IPS-20b (cell line): ENCODE measurements at regions not wholly inside any gene's neighbourhood (a gene's known extent, or its start where the extent isn't known, plus 50 kb on each side); places are given as distances from the start of the nearest gene placed in this dataset.

Source experiments
- H3K27ac ChIP-seq: one replicate; pipeline ENCODE4 v1.5.1; 2013; ENCODE audit warnings: low read length
- H3K27me3 ChIP-seq: 2 replicates; pipeline ENCODE4 v1.6.1; 2013; ENCODE audit warnings: mild to moderate bottlenecking, low read length, inconsistent platforms; ENCODE audit not compliant: insufficient read depth
- H3K36me3 ChIP-seq: 2 replicates; pipeline ENCODE4 v1.6.1; 2013; ENCODE audit warnings: low read depth, mild to moderate bottlenecking, inconsistent platforms, low read length, moderate library complexity; ENCODE audit not compliant: insufficient read depth
- H3K4me1 ChIP-seq: 2 replicates; pipeline ENCODE4 v1.6.1; 2013; ENCODE audit warnings: mild to moderate bottlenecking, control low read depth, inconsistent platforms, low read length, moderate library complexity; ENCODE audit not compliant: insufficient read depth
- H3K4me3 ChIP-seq: 2 replicates; pipeline ENCODE4 v1.5.1; 2013; ENCODE audit warnings: mild to moderate bottlenecking, low read length, inconsistent platforms
- H3K9ac ChIP-seq: 2 replicates; pipeline ENCODE4 v1.6.1; 2013; ENCODE audit warnings: low read depth, mild to moderate bottlenecking, inconsistent platforms, low read length, moderate library complexity
- H3K9me3 ChIP-seq: 2 replicates; pipeline ENCODE4 v1.6.1; 2013; ENCODE audit warnings: mild to moderate bottlenecking, low read depth, low read length, inconsistent platforms; ENCODE audit not compliant: insufficient read depth

DNA sequence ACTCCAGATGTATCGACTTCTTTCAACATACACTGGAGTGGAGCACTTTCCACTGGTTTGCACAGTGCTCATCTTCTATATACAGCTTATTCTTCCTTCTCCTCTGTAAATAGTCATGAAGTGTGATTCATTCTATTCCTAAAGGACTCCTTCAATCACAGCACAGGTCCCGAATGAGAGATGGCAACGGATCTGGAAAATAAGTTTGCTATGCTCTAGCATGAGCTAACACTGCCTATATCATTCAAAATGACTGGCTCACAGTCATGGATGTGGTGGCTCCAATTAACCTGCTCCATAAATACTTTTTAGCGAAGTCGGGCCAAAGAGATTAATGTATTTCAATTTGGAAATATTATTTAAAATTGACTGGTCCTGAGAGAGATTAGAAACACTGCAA is 272.1 kb upstream of the CDH6 start:
- H3K4me1 ChIP-seq: peaks cover 2% of the 10 kb centered on the region; the same call in 1 of the 2 replicates
- no peak overlapping the region for H3K4me3 ChIP-seq
- H3K27ac ChIP-seq: no peak overlapping the region
- no peaks in the 10 kb centered on the region for H3K27me3 ChIP-seq
- no peaks in the 10 kb centered on the region for H3K36me3 ChIP-seq
- no peaks in the 10 kb centered on the region for H3K9me3 ChIP-seq
- no peak overlapping the region for H3K9ac ChIP-seq

DNA sequence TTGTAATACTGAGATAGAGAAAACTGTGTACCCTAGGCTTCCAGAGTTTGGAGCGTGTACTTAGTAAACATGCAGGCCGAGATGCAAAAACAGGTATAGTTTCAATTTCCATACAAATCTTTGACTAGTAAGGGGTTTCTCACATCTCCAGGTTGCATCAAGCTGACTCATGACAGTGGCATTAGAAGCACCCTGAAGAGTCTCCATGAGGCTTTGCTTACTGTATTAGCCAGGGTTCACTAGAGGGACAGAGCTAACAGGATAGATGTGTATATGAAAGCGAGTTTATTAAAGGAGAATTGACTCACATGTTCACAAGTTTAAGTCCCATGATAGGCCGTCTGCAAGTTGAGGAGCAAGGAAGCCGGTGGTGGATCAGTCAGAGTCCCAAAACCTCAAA is 275.3 kb upstream of the CDH6 start:
- Histone ChIP-seq H3K27me3 (no peaks in the 10 kb centered on the region), H3K4me3 (no peak overlapping the region), H3K27ac (no peak overlapping the region), H3K36me3 (no peaks in the 10 kb centered on the region), H3K9me3 (no peaks in the 10 kb centered on the region), H3K9ac (no peak overlapping the region), H3K4me1 (peaks cover 2% of the 10 kb centered on the region; the same call in 1 of the 2 replicates)

GRCh38 chr5:30908356-30908755 is 285.1 kb upstream of the CDH6 start:
- Histone ChIP-seq H3K9me3 (peaks cover 4% of the 10 kb centered on the region; the same call in 1 of the 2 replicates), H3K9ac (no peak overlapping the region), H3K4me1 (no peaks in the 10 kb centered on the region)

GRCh38 chr5:30900367-30900766 is 293.1 kb upstream of the CDH6 start:
- Histone ChIP-seq H3K4me1 (no peaks in the 10 kb centered on the region), H3K4me3 (no peak overlapping the region), H3K9ac (no peak overlapping the region), H3K27ac (no peak overlapping the region), H3K36me3 (no peaks in the 10 kb centered on the region), H3K9me3 (no peaks in the 10 kb centered on the region), H3K27me3 (no peaks in the 10 kb centered on the region)

More at GRCh38 chr5:30908356-30908755, 285.1 kb upstream of the CDH6 start:
- H3K36me3 ChIP-seq: no peaks in the 10 kb centered on the region
- no peaks in the 10 kb centered on the region for H3K27me3 ChIP-seq
- no peak overlapping the region for H3K27ac ChIP-seq
- H3K4me3 ChIP-seq: no peak overlapping the region

DNA sequence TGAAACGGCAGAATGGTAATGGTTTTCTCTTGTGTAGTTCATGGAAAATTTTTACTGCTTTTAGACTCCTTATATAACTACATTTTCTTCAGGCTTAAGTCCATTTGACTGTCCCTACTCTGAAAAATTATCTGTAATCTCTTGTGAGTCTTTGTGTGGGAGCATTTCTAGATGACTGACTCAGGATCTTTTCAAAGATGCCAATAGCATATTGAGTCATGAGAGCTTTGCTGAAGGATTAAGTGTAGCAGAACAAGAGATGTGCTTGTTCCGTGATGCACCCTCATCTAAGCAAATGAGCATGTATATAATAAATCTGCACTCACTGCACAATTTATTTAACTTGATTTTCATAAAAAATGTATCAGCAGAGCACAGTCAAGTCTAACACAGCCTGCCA is 298.7 kb upstream of the CDH6 start:
- Histone ChIP-seq H3K4me3 (no peak overlapping the region), H3K27ac (no peak overlapping the region), H3K4me1 (no peaks in the 10 kb centered on the region), H3K9me3 (no peaks in the 10 kb centered on the region), H3K36me3 (no peaks in the 10 kb centered on the region), H3K27me3 (no peaks in the 10 kb centered on the region), H3K9ac (no peak overlapping the region)

GRCh38 chr5:30891660-30892059 is 301.8 kb upstream of the CDH6 start:
- Histone ChIP-seq H3K4me1 (no peaks in the 10 kb centered on the region), H3K27me3 (no peaks in the 10 kb centered on the region)

GRCh38 chr5:30890377-30890776 is 303.1 kb upstream of the CDH6 start:
- Histone ChIP-seq H3K27ac (no peak overlapping the region), H3K4me3 (no peak overlapping the region), H3K4me1 (no peaks in the 10 kb centered on the region), H3K9ac (no peak overlapping the region), H3K9me3 (no peaks in the 10 kb centered on the region), H3K36me3 (no peaks in the 10 kb centered on the region), H3K27me3 (no peaks in the 10 kb centered on the region)

More at GRCh38 chr5:30891660-30892059, 301.8 kb upstream of the CDH6 start:
- Histone ChIP-seq H3K27ac (no peak overlapping the region), H3K36me3 (no peaks in the 10 kb centered on the region), H3K9me3 (no peaks in the 10 kb centered on the region), H3K4me3 (no peak overlapping the region), H3K9ac (no peak overlapping the region)

- Histone ChIP-seq H3K9ac (no peak overlapping the region), H3K27me3 (no peaks in the 10 kb centered on the region), H3K4me3 (no peak overlapping the region), H3K36me3 (no peaks in the 10 kb centered on the region), H3K4me1 (no peaks in the 10 kb centered on the region), H3K9me3 (no peaks in the 10 kb centered on the region), H3K27ac (no peak overlapping the region)
These were observed 313.0 kb upstream of the CDH6 start for GRCh38 chr5:30880514-30880913.

- Histone ChIP-seq H3K27me3 (no peaks in the 10 kb centered on the region), H3K9me3 (no peaks in the 10 kb centered on the region), H3K4me1 (no peaks in the 10 kb centered on the region), H3K36me3 (no peaks in the 10 kb centered on the region), H3K9ac (no peak overlapping the region), H3K4me3 (no peak overlapping the region), H3K27ac (no peak overlapping the region)
These were observed 313.6 kb upstream of the CDH6 start for GRCh38 chr5:30879887-30880286.

DNA sequence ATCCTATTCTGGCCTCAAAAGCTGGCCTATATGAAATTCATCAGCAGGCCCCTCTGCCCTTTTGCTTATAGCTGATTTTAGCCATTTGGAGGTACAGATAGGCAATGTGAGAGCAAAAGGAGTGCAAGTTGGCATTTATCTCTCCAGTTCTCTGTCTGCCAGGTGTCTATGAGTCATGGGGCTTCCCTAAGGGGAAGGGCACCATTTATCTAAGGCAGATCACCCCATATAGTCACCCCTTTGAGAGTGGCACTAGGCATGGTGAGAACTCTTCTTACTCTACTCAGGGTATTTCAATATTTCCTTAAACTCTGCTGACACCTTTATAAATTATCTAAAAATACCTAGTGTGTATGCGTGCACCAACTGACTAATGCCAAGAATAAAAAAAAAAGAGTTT is 314.7 kb upstream of the CDH6 start:
- Histone ChIP-seq H3K9me3 (no peaks in the 10 kb centered on the region), H3K27ac (no peak overlapping the region), H3K36me3 (no peaks in the 10 kb centered on the region), H3K9ac (no peak overlapping the region), H3K4me1 (no peaks in the 10 kb centered on the region), H3K27me3 (no peaks in the 10 kb centered on the region), H3K4me3 (no peak overlapping the region)

DNA sequence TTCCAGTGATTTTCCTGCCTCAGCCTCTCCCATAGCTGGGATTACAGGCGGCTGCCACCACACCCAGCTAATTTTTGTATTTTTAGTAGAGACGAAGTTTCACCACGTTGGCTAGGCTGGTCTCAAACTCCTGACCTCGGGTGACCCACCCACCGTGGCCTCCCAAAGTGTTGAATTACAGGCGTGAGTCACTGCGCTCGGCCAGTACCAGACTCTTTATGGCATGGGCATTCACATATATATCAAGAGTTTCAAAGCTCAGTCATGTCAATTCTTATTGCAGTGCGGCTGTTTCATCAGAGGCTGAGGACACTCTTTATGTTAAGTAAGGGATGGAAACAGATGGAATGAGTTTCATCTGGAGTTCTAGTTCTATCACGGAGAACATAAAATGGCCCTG is 315.2 kb upstream of the CDH6 start:
- Histone ChIP-seq H3K9me3 (no peaks in the 10 kb centered on the region), H3K27me3 (no peaks in the 10 kb centered on the region), H3K36me3 (no peaks in the 10 kb centered on the region), H3K4me3 (no peak overlapping the region), H3K27ac (no peak overlapping the region), H3K9ac (no peak overlapping the region), H3K4me1 (no peaks in the 10 kb centered on the region)

DNA sequence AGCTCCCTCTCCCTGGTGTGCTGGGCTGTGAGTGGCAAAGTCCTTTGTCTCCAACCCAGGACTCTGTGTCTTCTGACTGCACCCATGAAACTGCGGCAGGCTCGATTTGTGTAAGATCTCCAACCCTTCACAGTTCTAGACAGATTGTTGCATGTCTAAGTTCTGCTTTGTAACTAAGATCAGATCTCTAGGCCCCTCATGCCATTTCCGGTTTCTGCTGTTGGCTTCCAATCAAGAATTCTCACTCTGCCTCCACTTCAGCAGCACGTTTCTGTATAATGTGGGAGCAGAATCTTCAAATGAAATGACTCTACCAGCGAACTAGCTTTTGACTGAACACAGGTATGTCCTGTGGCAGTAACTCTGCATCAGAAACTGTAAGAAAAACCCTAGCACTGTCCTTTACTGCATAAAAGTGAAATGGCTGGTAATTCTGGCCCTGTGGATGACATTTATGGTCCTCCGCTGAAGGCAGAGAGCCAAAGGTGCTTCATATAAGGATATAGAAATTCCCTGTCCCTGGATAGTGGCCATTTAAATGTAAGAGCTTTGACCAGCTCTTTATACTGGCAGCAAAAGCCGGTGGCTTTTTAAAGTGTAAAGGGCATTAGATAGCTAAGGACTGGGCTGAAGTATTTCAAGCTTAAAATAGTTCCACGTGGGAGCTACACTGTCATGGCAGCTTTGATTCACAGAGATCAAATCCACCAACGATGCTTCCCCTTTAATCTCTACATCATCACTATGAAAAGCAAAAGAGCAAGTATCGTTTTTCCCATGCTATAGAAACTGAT is 319.0 kb upstream of the CDH6 start:
- Histone ChIP-seq H3K27me3 (no peaks in the 10 kb centered on the region), H3K4me3 (no peak overlapping the region), H3K9me3 (no peaks in the 10 kb centered on the region), H3K36me3 (no peaks in the 10 kb centered on the region), H3K4me1 (peaks cover 5% of the 10 kb centered on the region; the same call in 1 of the 2 replicates), H3K27ac (no peak overlapping the region), H3K9ac (no peak overlapping the region)
